ENCODE measurements at regions not wholly inside any gene's neighbourhood (a gene's known extent, or its start where the extent isn't known, plus 50 kb on each side); places are given as distances from the start of the nearest gene placed in this dataset.

DNA sequence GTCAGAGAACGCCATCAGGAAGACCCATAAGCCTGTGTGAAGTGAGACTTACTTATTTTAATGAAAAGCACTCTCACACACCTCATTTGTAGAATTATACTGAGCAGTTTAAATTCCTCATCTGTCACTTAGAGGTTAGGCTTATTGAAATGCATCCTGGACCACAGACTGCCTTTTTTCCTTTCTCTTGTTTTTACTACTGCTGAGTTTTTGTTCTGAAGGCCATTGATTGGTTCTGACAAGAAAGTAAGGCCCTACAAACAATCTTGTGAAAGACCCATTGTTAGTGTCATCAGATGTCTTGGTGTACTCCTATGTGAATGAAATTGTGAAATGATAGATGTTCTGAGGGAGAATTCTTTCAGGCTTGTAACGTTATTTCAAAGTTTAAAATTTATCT, 1343.3 kb upstream of the ADGRL2 start:
- no peak for TF ChIP-seq EZH2 (IDR thresholded peaks at IDR 0.05)
- TF ChIP-seq POLR2AphosphoS5 (IDR thresholded peaks at IDR 0.05; ENCODE audit: borderline replicate concordance, low read depth, low read length) = no peak

Data from SK-N-MC (cell line).